H1 (cell line): ENCODE measurements at regions not wholly inside any gene's neighbourhood (a gene's known extent, or its start where the extent isn't known, plus 50 kb on each side); places are given as distances from the start of the nearest gene placed in this dataset.

Experiments
- JUND ChIP-seq: IDR thresholded peaks from 2 replicates; pipeline ENCODE4 v1.6.1; 2011; ENCODE audit warnings: mild to moderate bottlenecking, improper control_type of control experiment, low read length
- RXRA ChIP-seq: IDR thresholded peaks from 2 replicates; pipeline ENCODE4 v1.6.1; 2011; ENCODE audit warnings: low read depth, mild to moderate bottlenecking, low read length, moderate library complexity; ENCODE audit not compliant: insufficient read depth

DNA sequence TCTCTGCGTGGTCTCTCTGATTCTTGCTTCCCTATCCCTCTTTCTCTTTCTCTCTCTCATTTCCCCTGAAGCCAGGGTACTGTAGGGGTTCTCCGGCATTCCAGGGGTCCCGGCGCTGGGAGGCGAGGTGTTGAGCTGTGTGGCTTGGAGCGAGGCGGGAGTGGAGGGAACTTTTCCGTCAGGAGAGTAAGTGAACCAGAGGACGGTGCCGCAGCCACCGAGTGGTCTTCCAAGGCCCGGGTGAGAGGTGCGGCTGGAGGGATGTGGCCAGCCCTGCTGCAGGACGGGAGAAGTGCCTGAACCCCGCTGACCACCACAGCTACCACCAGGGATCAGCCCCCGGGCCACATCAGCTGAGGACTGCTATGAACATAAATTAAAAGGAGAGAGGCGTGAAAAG is 68.2 kb upstream of the FAM181A start (continued):
- no peak for TF ChIP-seq JUND
- no peak for TF ChIP-seq RXRA
